ENCODE measurements at regions not wholly inside any gene's neighbourhood (a gene's known extent, or its start where the extent isn't known, plus 50 kb on each side); places are given as distances from the start of the nearest gene placed in this dataset.

DNA sequence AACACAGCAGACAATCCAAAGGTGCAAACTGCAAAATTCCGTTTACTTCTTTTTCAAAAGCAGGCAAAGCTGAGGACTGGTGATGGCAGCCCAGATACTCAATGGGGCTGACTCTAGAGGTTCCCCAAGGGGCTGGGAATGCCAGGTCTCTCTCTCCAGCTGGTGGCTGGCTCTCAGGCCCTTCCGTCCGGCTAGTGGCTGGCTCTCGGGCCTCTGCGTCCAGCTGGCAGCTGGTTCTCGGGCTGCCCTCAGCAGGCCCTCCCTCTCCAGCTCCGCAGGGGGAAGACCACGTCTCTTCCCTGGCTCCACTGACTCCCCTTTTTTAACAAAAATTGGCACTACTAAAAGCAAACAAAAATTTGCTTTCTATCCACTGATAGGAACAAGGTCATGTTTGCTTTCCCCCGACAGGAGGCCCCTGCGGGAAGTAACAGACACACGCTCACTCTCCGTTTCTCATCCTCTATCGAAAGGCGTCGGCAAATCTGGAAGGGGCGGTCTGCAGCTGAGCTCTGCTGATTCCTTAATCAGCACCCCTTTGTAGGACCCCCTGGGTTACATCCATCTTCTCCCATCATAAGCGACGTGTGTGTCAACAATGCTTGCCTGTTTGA, 381.4 kb downstream of the BRD1 start:
- Histone ChIP-seq H3F3A (replicated peaks; ENCODE audit: low read depth) (no peaks in the 10 kb centered on the region), H3K79me2 (replicated peaks; ENCODE audit: insufficient read depth) (no peaks in the 10 kb centered on the region), H3K4me3 (no peak overlapping the region), H3K27ac (ENCODE audit: low read depth) (no peak overlapping the region), H3K9me2 (ENCODE audit: insufficient read depth) (no peaks in the 10 kb centered on the region), H3K36me3 (ENCODE audit: insufficient read depth) (no peaks in the 10 kb centered on the region), H4K20me1 (replicated peaks; ENCODE audit: insufficient read depth) (no peaks in the 10 kb centered on the region), H3K27me3 (ENCODE audit: insufficient read depth) (no peaks in the 10 kb centered on the region; the same call in 1 of the 2 replicates), H3K4me1 (ENCODE audit: insufficient read depth) (no peaks in the 10 kb centered on the region), H2AFZ (no peak overlapping the region), H3K4me2 (no peak overlapping the region)
- Mint-ChIP-seq H3K27ac (no peak overlapping the region), H3K36me3 (ENCODE audit: low read depth) (no peaks in the 10 kb centered on the region), H3K4me1 (peaks cover 27% of the 10 kb centered on the region), H3K9me3 (no peaks in the 10 kb centered on the region; the same call in 2 of the 3 replicates), H3K4me3 (no peak overlapping the region), H3K27me3 (ENCODE audit: insufficient read depth, low read depth, poor library complexity) (peaks cover 27% of the 10 kb centered on the region)
- no peak for ATAC-seq
- DNase-seq (ENCODE audit: low spot score): no peak
- TF ChIP-seq ZNF114 (CRISPR knock-in tag; IDR thresholded peaks at IDR 0.05) (no peak), NANOG (IDR thresholded peaks at IDR 0.05; ENCODE audit: borderline replicate concordance) (no peak), REST (IDR thresholded peaks at IDR 0.05; ENCODE audit: unreplicated experiment) (no peak), CREB1 (CRISPR knock-in tag; IDR thresholded peaks at IDR 0.05; ENCODE audit: low read depth) (no peak), ZNF462 (CRISPR knock-in tag; IDR thresholded peaks at IDR 0.05) (no peak), ZNF331 (CRISPR knock-in tag; IDR thresholded peaks at IDR 0.05; ENCODE audit: low read depth) (no peak), EZH2 (IDR thresholded peaks at IDR 0.05; ENCODE audit: low read depth, unreplicated experiment) (no peak), STAT1 (IDR thresholded peaks at IDR 0.05; ENCODE audit: unreplicated experiment) (no peak), EZH2phosphoT487 (IDR thresholded peaks at IDR 0.05; ENCODE audit: unreplicated experiment) (no peak), JUNB (IDR thresholded peaks at IDR 0.05; ENCODE audit: unreplicated experiment) (no peak), POLR2AphosphoS5 (IDR thresholded peaks at IDR 0.05; ENCODE audit: low read depth) (no peak)
- TF ChIP-seq, protein P1, sequence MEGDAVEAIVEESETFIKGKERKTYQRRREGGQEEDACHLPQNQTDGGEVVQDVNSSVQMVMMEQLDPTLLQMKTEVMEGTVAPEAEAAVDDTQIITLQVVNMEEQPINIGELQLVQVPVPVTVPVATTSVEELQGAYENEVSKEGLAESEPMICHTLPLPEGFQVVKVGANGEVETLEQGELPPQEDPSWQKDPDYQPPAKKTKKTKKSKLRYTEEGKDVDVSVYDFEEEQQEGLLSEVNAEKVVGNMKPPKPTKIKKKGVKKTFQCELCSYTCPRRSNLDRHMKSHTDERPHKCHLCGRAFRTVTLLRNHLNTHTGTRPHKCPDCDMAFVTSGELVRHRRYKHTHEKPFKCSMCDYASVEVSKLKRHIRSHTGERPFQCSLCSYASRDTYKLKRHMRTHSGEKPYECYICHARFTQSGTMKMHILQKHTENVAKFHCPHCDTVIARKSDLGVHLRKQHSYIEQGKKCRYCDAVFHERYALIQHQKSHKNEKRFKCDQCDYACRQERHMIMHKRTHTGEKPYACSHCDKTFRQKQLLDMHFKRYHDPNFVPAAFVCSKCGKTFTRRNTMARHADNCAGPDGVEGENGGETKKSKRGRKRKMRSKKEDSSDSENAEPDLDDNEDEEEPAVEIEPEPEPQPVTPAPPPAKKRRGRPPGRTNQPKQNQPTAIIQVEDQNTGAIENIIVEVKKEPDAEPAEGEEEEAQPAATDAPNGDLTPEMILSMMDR (conservative IDR thresholded peaks at IDR 0.05; ENCODE audit: low read depth in 2 of 2): no peak
- TF ChIP-seq, protein P2, sequence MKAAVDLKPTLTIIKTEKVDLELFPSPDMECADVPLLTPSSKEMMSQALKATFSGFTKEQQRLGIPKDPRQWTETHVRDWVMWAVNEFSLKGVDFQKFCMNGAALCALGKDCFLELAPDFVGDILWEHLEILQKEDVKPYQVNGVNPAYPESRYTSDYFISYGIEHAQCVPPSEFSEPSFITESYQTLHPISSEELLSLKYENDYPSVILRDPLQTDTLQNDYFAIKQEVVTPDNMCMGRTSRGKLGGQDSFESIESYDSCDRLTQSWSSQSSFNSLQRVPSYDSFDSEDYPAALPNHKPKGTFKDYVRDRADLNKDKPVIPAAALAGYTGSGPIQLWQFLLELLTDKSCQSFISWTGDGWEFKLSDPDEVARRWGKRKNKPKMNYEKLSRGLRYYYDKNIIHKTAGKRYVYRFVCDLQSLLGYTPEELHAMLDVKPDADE (IDR thresholded peaks at IDR 0.05): no peak

Measured in GM23338 (cell line).